ENCODE measurements at regions not wholly inside any gene's neighbourhood (a gene's known extent, or its start where the extent isn't known, plus 50 kb on each side); places are given as distances from the start of the nearest gene placed in this dataset.

GRCh38 chr6:140017470-140017869, 643.0 kb upstream of the CITED2 start:
- no peaks in the 10 kb centered on the region for H3K27me3 Mint-ChIP-seq
- peaks cover 21% of the 10 kb centered on the region for H3K9me3 Mint-ChIP-seq
- TF ChIP-seq, protein P1, sequence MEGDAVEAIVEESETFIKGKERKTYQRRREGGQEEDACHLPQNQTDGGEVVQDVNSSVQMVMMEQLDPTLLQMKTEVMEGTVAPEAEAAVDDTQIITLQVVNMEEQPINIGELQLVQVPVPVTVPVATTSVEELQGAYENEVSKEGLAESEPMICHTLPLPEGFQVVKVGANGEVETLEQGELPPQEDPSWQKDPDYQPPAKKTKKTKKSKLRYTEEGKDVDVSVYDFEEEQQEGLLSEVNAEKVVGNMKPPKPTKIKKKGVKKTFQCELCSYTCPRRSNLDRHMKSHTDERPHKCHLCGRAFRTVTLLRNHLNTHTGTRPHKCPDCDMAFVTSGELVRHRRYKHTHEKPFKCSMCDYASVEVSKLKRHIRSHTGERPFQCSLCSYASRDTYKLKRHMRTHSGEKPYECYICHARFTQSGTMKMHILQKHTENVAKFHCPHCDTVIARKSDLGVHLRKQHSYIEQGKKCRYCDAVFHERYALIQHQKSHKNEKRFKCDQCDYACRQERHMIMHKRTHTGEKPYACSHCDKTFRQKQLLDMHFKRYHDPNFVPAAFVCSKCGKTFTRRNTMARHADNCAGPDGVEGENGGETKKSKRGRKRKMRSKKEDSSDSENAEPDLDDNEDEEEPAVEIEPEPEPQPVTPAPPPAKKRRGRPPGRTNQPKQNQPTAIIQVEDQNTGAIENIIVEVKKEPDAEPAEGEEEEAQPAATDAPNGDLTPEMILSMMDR (IDR thresholded peaks at IDR 0.05) = no peak
- no peak overlapping the region for H3K27ac Mint-ChIP-seq
- DNase-seq = no peak
- H3K4me3 Mint-ChIP-seq = no peak overlapping the region
- intact Hi-C loops (cut with micrococcal nuclease) = no loop called here
- ChIA-PET CTCF (no interaction called here), POLR2A (no interaction called here)
- ATAC-seq (ENCODE audit: low read depth) = no peak
- H3K4me1 Mint-ChIP-seq = no peaks in the 10 kb centered on the region
- H3K36me3 Mint-ChIP-seq (ENCODE audit: low read depth) = no peaks in the 10 kb centered on the region

GRCh38 chr6:140012150-140012549, 637.7 kb upstream of the CITED2 start:
- intact Hi-C loops (cut with micrococcal nuclease) = no loop called here
- DNase-seq = no peak
- H3K4me1 Mint-ChIP-seq = peaks cover 3% of the 10 kb centered on the region
- H3K4me3 Mint-ChIP-seq = no peak overlapping the region
- no peak for ATAC-seq (ENCODE audit: low read depth)
- no peak overlapping the region for H3K27ac Mint-ChIP-seq
- no peaks in the 10 kb centered on the region for H3K36me3 Mint-ChIP-seq (ENCODE audit: low read depth)
- no peaks in the 10 kb centered on the region for H3K9me3 Mint-ChIP-seq
- ChIA-PET CTCF (no interaction called here), POLR2A (no interaction called here)
- TF ChIP-seq, protein P1 (IDR thresholded peaks at IDR 0.05) = no peak
- no peaks in the 10 kb centered on the region for H3K27me3 Mint-ChIP-seq

DNA sequence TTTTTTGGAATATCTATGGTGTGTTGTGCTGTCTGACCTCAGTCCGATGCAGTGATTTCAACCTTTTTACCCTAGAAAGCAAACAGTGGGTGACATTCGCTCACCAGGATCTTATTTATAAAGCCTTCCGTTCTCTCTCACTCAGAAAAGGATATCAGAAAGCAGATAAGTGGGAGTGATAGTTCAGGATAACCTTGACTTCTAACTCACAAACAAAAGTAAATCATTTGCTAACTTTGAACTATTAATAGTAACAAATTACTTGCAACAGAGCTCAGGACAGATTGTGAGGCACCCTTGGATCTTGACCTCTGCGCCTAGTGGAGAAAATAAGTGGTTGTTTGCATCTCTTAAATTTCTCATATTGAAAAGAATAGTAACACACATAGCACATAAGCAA, 637.1 kb upstream of the CITED2 start:
- H3K9me3 Mint-ChIP-seq = no peaks in the 10 kb centered on the region
- H3K27me3 Mint-ChIP-seq = no peaks in the 10 kb centered on the region
- TF ChIP-seq, protein P1 (IDR thresholded peaks at IDR 0.05) = no peak
- no peak overlapping the region for H3K4me3 Mint-ChIP-seq
- intact Hi-C loops (cut with micrococcal nuclease) = no loop called here
- H3K27ac Mint-ChIP-seq = no peak overlapping the region
- CTCF ChIA-PET = no interaction called here
- POLR2A ChIA-PET = no interaction called here
- DNase-seq = no peak
- H3K36me3 Mint-ChIP-seq (ENCODE audit: low read depth) = no peaks in the 10 kb centered on the region
- peaks cover 3% of the 10 kb centered on the region for H3K4me1 Mint-ChIP-seq
- ATAC-seq (ENCODE audit: low read depth) = no peak

DNA sequence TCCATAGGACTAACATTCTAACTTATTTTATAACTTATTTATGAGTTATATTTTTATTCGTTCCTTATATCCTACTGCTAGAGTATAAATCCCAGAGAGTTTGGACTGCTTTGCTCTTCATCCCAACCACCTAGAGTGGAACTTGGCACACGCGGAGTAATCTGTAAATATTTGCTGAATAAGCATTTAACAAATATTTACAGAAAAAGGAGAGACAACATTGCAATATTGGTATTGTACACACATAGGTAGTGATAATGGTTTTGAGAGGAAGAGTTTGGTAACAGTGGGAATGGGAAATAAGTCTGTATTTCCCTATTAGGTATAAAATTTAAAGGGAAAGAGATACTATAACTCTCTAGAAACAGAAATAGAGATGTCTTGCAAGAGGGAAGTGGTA, 634.8 kb upstream of the CITED2 start:
- Mint-ChIP-seq H3K27ac (no peak overlapping the region), H3K4me3 (no peak overlapping the region), H3K9me3 (no peaks in the 10 kb centered on the region), H3K36me3 (ENCODE audit: low read depth) (no peaks in the 10 kb centered on the region), H3K27me3 (no peaks in the 10 kb centered on the region), H3K4me1 (peaks cover 3% of the 10 kb centered on the region)
- TF ChIP-seq, protein P1 (IDR thresholded peaks at IDR 0.05) = no peak
- ChIA-PET CTCF (no interaction called here), POLR2A (no interaction called here)
- intact Hi-C loops (cut with micrococcal nuclease) = no loop called here
- no peak for DNase-seq
- ATAC-seq (ENCODE audit: low read depth) = no peak

DNA sequence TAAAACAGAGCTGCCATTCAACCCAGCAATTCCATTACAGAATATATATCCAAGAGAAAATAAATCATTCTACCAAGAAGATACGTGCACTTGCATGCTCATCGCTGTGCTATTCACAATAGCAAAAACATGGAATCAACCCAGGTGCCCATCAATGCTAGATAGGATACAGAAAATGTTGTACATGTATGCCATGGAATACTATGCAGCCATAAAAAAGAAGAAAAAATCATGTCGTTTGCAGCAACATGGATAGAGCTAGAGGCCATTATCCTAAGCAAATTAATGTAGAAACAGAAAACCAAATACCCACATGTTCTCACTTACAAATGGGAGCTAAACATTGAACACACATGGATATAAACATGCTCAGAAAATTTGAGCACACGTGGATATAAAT, 633.1 kb upstream of the CITED2 start:
- TF ChIP-seq, protein P1 (IDR thresholded peaks at IDR 0.05) = no peak
- ChIA-PET CTCF (no interaction called here), POLR2A (no interaction called here)
- no peaks in the 10 kb centered on the region for H3K36me3 Mint-ChIP-seq (ENCODE audit: low read depth)
- ATAC-seq (ENCODE audit: low read depth) = no peak
- peaks cover 3% of the 10 kb centered on the region for H3K4me1 Mint-ChIP-seq
- intact Hi-C loops (cut with micrococcal nuclease) = no loop called here
- H3K27me3 Mint-ChIP-seq = no peaks in the 10 kb centered on the region
- no peak overlapping the region for H3K27ac Mint-ChIP-seq
- no peak overlapping the region for H3K4me3 Mint-ChIP-seq
- DNase-seq = no peak
- no peaks in the 10 kb centered on the region for H3K9me3 Mint-ChIP-seq
